Heart left ventricle (tissue), 13 donors: ENCODE measurements at regions not wholly inside any gene's neighbourhood (a gene's known extent, or its start where the extent isn't known, plus 50 kb on each side); places are given as distances from the start of the nearest gene placed in this dataset.

Experiments
- POLR2A ChIP-seq, 2 donors: fragments of 450-650 bp; IDR thresholded peaks; one replicate each; pipeline ENCODE4 v1.6.1; 2017; ENCODE audit warnings: antibody characterized with exemption in 2 of 2, mild to moderate bottlenecking in 2 of 2, moderate library complexity in 2 of 2
- TF ChIP-seq, protein P1 (sequence below), 12 donors: fragments of 200-600 bp; sonication (generic) in 4 of 12; IDR thresholded peaks; one replicate each; pipeline versions ENCODE4 v1.5.0 to v1.8.0; 2018 to 2022; ENCODE audit warnings: antibody characterized with exemption in 12 of 12, mild to moderate bottlenecking in 5 of 12
- donor health status: ischemic (EF 13 %, LVEDD 7.1; RV severe dilation, severe dysfunction).
- donor health status: DM: no; HTN: yes; CAD: no.
- donor health status: DM: no; HTN: no; CAD: no.
- donor health status: ischemic (EF 25% LVEDD 6.9; RV normal size, moderate dysfunction).
- donor health status: ischemic (EF 25% LVEDD 5.7; RV mildly dilated, moderate dysfunction).
- donor health status: ischemic (EF 35%, LVEDD 5.7; RV mildly dilated, moderate dysfunction).
- donor health status: nonischemic (EF 11% LVEDD 7.7; RV severe dilation, severe dysfunction).
- donor health status: DM: yes; HTN: yes; CAD: no.
- donor health status: PGD.
- donor health status: ischemic (EF 29% LVEDD 5.4; RV normal size, mild dysfunction).
- donor health status: nonischemic (EF 23%, LVEDD 6.1; RV moderate dilation, normal function).

DNA sequence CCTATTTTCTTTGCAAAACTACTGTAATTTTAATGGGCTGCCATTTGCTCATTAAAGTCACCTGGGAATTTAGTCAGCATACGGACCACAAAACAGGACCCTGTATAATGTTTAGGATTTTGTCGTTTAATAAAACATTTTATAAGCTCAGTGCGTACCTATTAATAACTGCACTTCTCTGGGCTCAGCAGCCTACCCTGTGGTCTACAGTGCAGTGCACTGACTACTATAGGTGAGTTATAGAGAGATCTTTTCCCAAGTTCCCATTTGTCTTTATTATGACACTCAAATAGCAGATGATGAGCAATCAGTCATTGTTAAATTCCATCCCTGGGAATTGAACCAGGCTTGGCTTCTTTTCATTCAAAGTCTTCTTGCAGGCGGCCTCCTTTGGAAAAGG, 433.4 kb upstream of the NFE2L3 start:
- TF ChIP-seq, protein P1, sequence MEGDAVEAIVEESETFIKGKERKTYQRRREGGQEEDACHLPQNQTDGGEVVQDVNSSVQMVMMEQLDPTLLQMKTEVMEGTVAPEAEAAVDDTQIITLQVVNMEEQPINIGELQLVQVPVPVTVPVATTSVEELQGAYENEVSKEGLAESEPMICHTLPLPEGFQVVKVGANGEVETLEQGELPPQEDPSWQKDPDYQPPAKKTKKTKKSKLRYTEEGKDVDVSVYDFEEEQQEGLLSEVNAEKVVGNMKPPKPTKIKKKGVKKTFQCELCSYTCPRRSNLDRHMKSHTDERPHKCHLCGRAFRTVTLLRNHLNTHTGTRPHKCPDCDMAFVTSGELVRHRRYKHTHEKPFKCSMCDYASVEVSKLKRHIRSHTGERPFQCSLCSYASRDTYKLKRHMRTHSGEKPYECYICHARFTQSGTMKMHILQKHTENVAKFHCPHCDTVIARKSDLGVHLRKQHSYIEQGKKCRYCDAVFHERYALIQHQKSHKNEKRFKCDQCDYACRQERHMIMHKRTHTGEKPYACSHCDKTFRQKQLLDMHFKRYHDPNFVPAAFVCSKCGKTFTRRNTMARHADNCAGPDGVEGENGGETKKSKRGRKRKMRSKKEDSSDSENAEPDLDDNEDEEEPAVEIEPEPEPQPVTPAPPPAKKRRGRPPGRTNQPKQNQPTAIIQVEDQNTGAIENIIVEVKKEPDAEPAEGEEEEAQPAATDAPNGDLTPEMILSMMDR (IDR thresholded peaks at IDR 0.05): no peak
- TF ChIP-seq POLR2A (IDR thresholded peaks at IDR 0.05): no peak
